HCT116 (cell line): ENCODE measurements at regions not wholly inside any gene's neighbourhood (a gene's known extent, or its start where the extent isn't known, plus 50 kb on each side); places are given as distances from the start of the nearest gene placed in this dataset.

Experiments
- ATAC-seq: fragments of 200-7000 bp; cut with Tn5 transposase; 2 replicates; pipeline ENCODE4 v1.9.1; 2020; ENCODE audit warnings: mild to moderate bottlenecking, moderate library complexity
- BruUV-seq: library from RNA; stranded (reverse); fragments of 400-500 nt; replicated peaks from 2 replicates; lab custom pipeline; 2021; lab: Mats Ljungman, UMichigan
- CTCF ChIA-PET: fragments of 300-600 bp; sonication (Branson Sonifier 250); formaldehyde crosslinking; loops from one replicate; lab custom pipeline; 2021; ENCODE audit warnings: antibody characterized with exemption; lab: Charles Lee
- POLR2A ChIA-PET: fragments of 300-600, 350-600 bp; sonication (Branson Sonifier 250); formaldehyde crosslinking; loops from one replicate; lab custom pipeline; 2021; ENCODE audit warnings: antibody characterized with exemption; lab: Charles Lee
- RAD21 ChIA-PET, 2 experiments: fragments of 300-600 bp; sonication (Branson Sonifier 250); formaldehyde crosslinking; loops; one replicate each; lab custom pipeline; 2023; ENCODE audit warnings: low total read pairs in 2 of 2; ENCODE audit not compliant: uncharacterized antibody in 2 of 2, unreplicated experiment in 2 of 2, low non-redundant PET in 1 of 2; lab: Charles Lee
- DNase-seq: peaks from one replicate; pipeline ENCODE4 v3.0.0-alpha.2; 2010; ENCODE audit warnings: low read depth, low spot score
- H2AFZ ChIP-seq: fragments of 200-600 bp; shearing (Covaris generic), sonication (generic); 2 replicates; pipeline ENCODE4 v1.6.1; 2017; ENCODE audit warnings: low read depth, mixed run types, mixed read lengths, antibody characterized with exemption, low read length; ENCODE audit not compliant: poor library complexity, severe bottlenecking
- H3K27ac ChIP-seq: 2 replicates; pipeline ENCODE4 v1.5.1; 2012; ENCODE audit warnings: low read depth, low read length
- H3K27me3 ChIP-seq: fragments of 200-600 bp; sonication (generic); 2 replicates; pipeline ENCODE4 v1.6.1; 2016; ENCODE audit warnings: mixed run types, low read length, mixed read lengths; ENCODE audit not compliant: insufficient read depth
- H3K36me3 ChIP-seq, 2 experiments: fragments of 200-500 bp in 1 of 2; fragments of 200-600 bp in 1 of 2; sonication (Bioruptor generic) in 1 of 2; sonication (generic) in 1 of 2; 2 replicates each; pipeline versions ENCODE4 v1.5.1 to v1.6.1; 2014 to 2016; ENCODE audit warnings: low read length in 2 of 2, inconsistent platforms in 1 of 2, mixed read lengths in 1 of 2, mixed run types in 1 of 2; ENCODE audit not compliant: insufficient read depth in 2 of 2, control insufficient read depth in 1 of 2
- H3K4me1 ChIP-seq, 2 experiments: fragments of 200-600 bp in 1 of 2; sonication (generic) in 1 of 2; 2 replicates each; pipeline versions ENCODE4 v1.5.1 to v1.6.1; 2012 to 2017; ENCODE audit warnings: low read length in 2 of 2, inconsistent platforms in 1 of 2, mild to moderate bottlenecking in 1 of 2, mixed read lengths in 1 of 2, mixed run types in 1 of 2, moderate library complexity in 1 of 2; ENCODE audit not compliant: insufficient read depth in 2 of 2, control insufficient read depth in 1 of 2
- H3K4me2 ChIP-seq: fragments of 200-600 bp; sonication (generic); 2 replicates; pipeline ENCODE4 v1.6.1; 2017; ENCODE audit warnings: mixed run types, low read length, mixed read lengths
- H3K4me3 ChIP-seq, 2 experiments: fragments of 200-600 bp in 1 of 2; sonication (generic) in 1 of 2; replicated peaks in 1 of 2; 2 replicates each; pipeline ENCODE4 v1.5.1; 2011 to 2016; ENCODE audit warnings: low read length in 2 of 2, control low read depth in 1 of 2, low read depth in 1 of 2, mild to moderate bottlenecking in 1 of 2, mixed read lengths in 1 of 2, mixed run types in 1 of 2
- H3K79me2 ChIP-seq: fragments of 200-600 bp; sonication (generic); 2 replicates; pipeline ENCODE4 v1.6.1; 2017; ENCODE audit warnings: mild to moderate bottlenecking, mixed run types, low read length, moderate library complexity, mixed read lengths; ENCODE audit not compliant: insufficient read depth
- H3K9ac ChIP-seq: fragments of 200-600 bp; sonication (generic); 2 replicates; pipeline ENCODE4 v1.6.1; 2016; ENCODE audit warnings: low read length, mixed read lengths
- H3K9me2 ChIP-seq: fragments of 200-600 bp; sonication (generic), shearing (Covaris generic); 2 replicates; pipeline ENCODE4 v1.6.1; 2017; ENCODE audit warnings: mixed run types, mild to moderate bottlenecking, moderate library complexity; ENCODE audit not compliant: insufficient read depth
- H3K9me3 ChIP-seq, 2 experiments: fragments of 200-500 bp in 1 of 2; fragments of 200-600 bp in 1 of 2; sonication (Bioruptor generic) in 1 of 2; sonication (generic) in 1 of 2; 2 replicates each; pipeline ENCODE4 v1.6.1; 2014 to 2017; ENCODE audit warnings: low read length in 2 of 2, mixed read lengths in 2 of 2, inconsistent platforms in 1 of 2, low read depth in 1 of 2, mild to moderate bottlenecking in 1 of 2, mixed run types in 1 of 2, moderate library complexity in 1 of 2; ENCODE audit not compliant: control insufficient read depth in 1 of 2, insufficient read depth in 1 of 2
- H4K20me1 ChIP-seq: fragments of 200-600 bp; sonication (generic), shearing (Covaris generic); 2 replicates; pipeline ENCODE4 v1.6.1; 2017; ENCODE audit warnings: mixed run types, mild to moderate bottlenecking, moderate library complexity; ENCODE audit not compliant: insufficient read depth
- CBX3 ChIP-seq: IDR thresholded peaks from 2 replicates; pipeline ENCODE4 v1.6.1; 2012; ENCODE audit warnings: low read depth
- CTCF ChIP-seq, 3 experiments: fragments of 200-600 bp in 1 of 3; sonication (generic) in 1 of 3; IDR thresholded peaks in 2 of 3; conservative IDR thresholded peaks in 1 of 3; 2 replicates each; pipeline ENCODE4 v1.5.1; 2012 to 2017; ENCODE audit warnings: low read depth in 2 of 3, low read length in 2 of 3, antibody characterized with exemption in 1 of 3, borderline replicate concordance in 1 of 3, control low read depth in 1 of 3, mild to moderate bottlenecking in 1 of 3, mixed read lengths in 1 of 3, mixed run types in 1 of 3, moderate library complexity in 1 of 3; ENCODE audit not compliant: insufficient read depth in 1 of 3
- EGR1 ChIP-seq: IDR thresholded peaks from 2 replicates; pipeline ENCODE4 v1.6.1; 2012; ENCODE audit warnings: low read depth
- ELF1 ChIP-seq: IDR thresholded peaks from 2 replicates; pipeline ENCODE4 v1.6.1; 2012; ENCODE audit warnings: low read depth, borderline replicate concordance
- EZH2 ChIP-seq: fragments of 200-600 bp; sonication (generic); IDR thresholded peaks from 2 replicates; pipeline ENCODE4 v1.6.1; 2017; ENCODE audit warnings: antibody characterized with exemption, mixed run types
- FOSL1 ChIP-seq: IDR thresholded peaks from 2 replicates; pipeline ENCODE4 v1.6.1; 2012; ENCODE audit warnings: low read depth
- POLR2A ChIP-seq: IDR thresholded peaks from 2 replicates; pipeline ENCODE4 v1.7.0; 2011; ENCODE audit warnings: borderline replicate concordance; ENCODE audit not compliant: insufficient read depth, insufficient read length; ENCODE audit errors: extremely low read depth
- POLR2AphosphoS5 ChIP-seq: IDR thresholded peaks from 2 replicates; pipeline ENCODE4 v1.6.1; 2011; ENCODE audit warnings: mild to moderate bottlenecking, low read depth, low read length, moderate library complexity
- RAD21 ChIP-seq: IDR thresholded peaks from 2 replicates; pipeline ENCODE4 v1.6.1; 2012; ENCODE audit warnings: low read depth, mild to moderate bottlenecking
- REST ChIP-seq: IDR thresholded peaks from 2 replicates; pipeline ENCODE4 v1.6.1; 2012; ENCODE audit warnings: low read depth
- SP1 ChIP-seq: IDR thresholded peaks from 2 replicates; pipeline ENCODE4 v1.6.1; 2012; ENCODE audit warnings: low read depth
- YY1 ChIP-seq: IDR thresholded peaks from 2 replicates; pipeline ENCODE4 v1.6.1; 2011; ENCODE audit warnings: low read length, low read depth, moderate library complexity, mild to moderate bottlenecking; ENCODE audit not compliant: insufficient replicate concordance; ENCODE audit errors: extremely low read depth
- ZNF274 ChIP-seq: fragments of 200-500 bp; sonication (Bioruptor generic); IDR thresholded peaks from 2 replicates; pipeline ENCODE4 v1.6.1; 2014; ENCODE audit warnings: mild to moderate bottlenecking, low read depth, low read length, inconsistent platforms
- intact Hi-C: fragments of 100-400 bp; cut with micrococcal nuclease; formaldehyde crosslinking; loops from 2 replicates; pipeline ENCODE4 v1.10.0; 2022

DNA sequence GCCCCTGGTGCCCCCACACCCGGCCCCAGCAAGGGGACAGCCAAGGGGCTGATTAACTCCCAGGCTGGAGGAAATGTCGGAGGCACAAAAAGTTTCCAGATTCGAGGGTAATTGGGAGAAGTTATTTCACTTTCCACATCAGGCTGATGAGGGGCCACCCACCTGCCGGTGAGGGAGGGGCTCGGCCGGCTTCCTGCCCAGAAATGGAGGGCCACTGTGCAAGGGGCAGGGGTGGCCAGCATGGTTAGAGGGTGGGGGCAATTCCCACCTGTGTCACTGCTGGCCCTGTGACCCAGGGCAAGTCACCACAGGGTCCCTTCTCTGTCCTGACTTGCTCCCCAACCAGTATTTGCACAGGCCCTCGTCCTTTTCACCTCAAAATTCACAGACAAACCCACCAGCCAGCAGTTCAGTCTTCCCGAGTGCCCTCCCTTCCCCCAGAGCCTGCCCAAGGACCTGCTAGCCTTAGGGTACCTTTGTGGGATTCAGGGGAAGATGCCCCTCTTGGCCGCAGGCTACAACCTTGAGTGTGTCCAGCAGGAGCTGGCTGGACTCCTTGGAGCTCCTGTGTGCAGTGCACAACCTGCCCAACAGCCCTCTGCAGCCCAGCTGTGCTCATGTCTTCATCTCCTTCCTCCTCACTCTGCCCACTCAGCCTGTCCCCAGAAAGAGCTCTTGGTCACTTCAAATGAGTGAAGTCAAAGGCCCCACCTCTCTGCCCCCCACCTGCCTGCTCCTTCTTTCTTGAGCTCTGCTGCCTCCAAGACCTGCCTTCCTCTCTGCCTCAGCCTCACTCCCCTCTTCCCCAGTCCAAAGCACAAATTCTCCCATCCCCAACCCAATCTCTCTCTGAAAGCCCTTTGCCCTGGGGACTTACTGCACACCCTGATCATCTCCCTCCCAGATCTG is 130.5 kb downstream of the BARX1 start:
- Histone ChIP-seq H3K4me2 (no peak overlapping the region), H2AFZ (no peak overlapping the region), H3K4me3 (no peak overlapping the region), H3K27me3 (0 out of 2 replicates have a peak, but pooled peaks cover under 1% of the 10 kb centered on the region), H3K27ac (no peak overlapping the region), H3K9ac (no peak overlapping the region), H3K9me3 (no peaks in the 10 kb centered on the region), H3K9me2 (no peaks in the 10 kb centered on the region), H4K20me1 (no peaks in the 10 kb centered on the region), H3K36me3 (no peaks in the 10 kb centered on the region), H3K4me1 (peaks cover 0 to 12% of the 10 kb centered on the region in 2 experiments; a peak in 2 of 4 replicates), H3K79me2 (no peaks in the 10 kb centered on the region)
- POLR2A ChIA-PET, result no interaction called here
- no peak for ATAC-seq
- BruUV-seq, result no TSS peak
- no peak for DNase-seq
- no peak for TF ChIP-seq YY1
- no peak for TF ChIP-seq ELF1
- no peak for TF ChIP-seq EZH2
- no peak for TF ChIP-seq CBX3
- no peak for TF ChIP-seq RAD21
- no peak for TF ChIP-seq SP1
- no peak for TF ChIP-seq POLR2A
- TF ChIP-seq CTCF (IDR thresholded peaks at IDR 0.05 in 2 of 3, conservative IDR thresholded peaks at IDR 0.05 in 1 of 3; ENCODE audit: borderline replicate concordance in 1 of 3, insufficient read depth in 1 of 3, low read depth in 2 of 3, low read length in 2 of 3), result no peak
- TF ChIP-seq ZNF274, result no peak
- no peak for TF ChIP-seq FOSL1
- TF ChIP-seq POLR2AphosphoS5, result no peak
- no peak for TF ChIP-seq REST
- no peak for TF ChIP-seq EGR1
- intact Hi-C loops, result no loop called here
- RAD21 ChIA-PET, result no interaction called here
- CTCF ChIA-PET, result interaction anchor here (1.1 to 1.4 kb wide), 2 partner anchors 9 to 13 kb away, joined by 3 read pairs; no protein-coding TSS in a partner anchor
